NCI-H446 (cell line): ENCODE measurements at regions not wholly inside any gene's neighbourhood (a gene's known extent, or its start where the extent isn't known, plus 50 kb on each side); places are given as distances from the start of the nearest gene placed in this dataset.
"Not testable (repeated sequence)": the region's sequence is repeated elsewhere in the genome, so short reads cannot be mapped to it uniquely, and the experiment has no call there.

Source experiments
- DNase-seq, 2 experiments: peaks; one replicate each; lab custom pipeline; 2025; lab: John Stamatoyannopoulos, UW

GRCh38 chr17:53330756-53331155 is 492.0 kb upstream of the KIF2B start:
- DNase-seq = no peak

GRCh38 chr17:53321651-53322050 is 501.1 kb upstream of the KIF2B start:
- no peak for DNase-seq

- DNase-seq = no peak
These were observed 502.8 kb upstream of the KIF2B start for GRCh38 chr17:53319947-53320346.

GRCh38 chr17:53316988-53317387 is 505.7 kb upstream of the KIF2B start:
- no peak for DNase-seq

GRCh38 chr17:53316073-53316472 is 506.7 kb upstream of the KIF2B start:
- no peak for DNase-seq

- DNase-seq = no peak
These were observed 508.2 kb upstream of the KIF2B start for GRCh38 chr17:53314521-53314920.

- DNase-seq = no peak
These were observed 509.0 kb upstream of the KIF2B start for GRCh38 chr17:53313746-53314145.

- DNase-seq = no peak
These were observed 544.3 kb upstream of the KIF2B start for GRCh38 chr17:53278466-53278865.

- DNase-seq = no peak
These were observed 549.6 kb upstream of the KIF2B start for GRCh38 chr17:53273126-53273525.

- DNase-seq = no peak
These were observed 551.8 kb upstream of the KIF2B start for GRCh38 chr17:53270936-53271335.

- DNase-seq = no peak
These were observed 558.0 kb upstream of the KIF2B start for GRCh38 chr17:53264730-53265129.

GRCh38 chr17:53253956-53254597 is 568.6 kb upstream of the KIF2B start:
- DNase-seq = no peak

- DNase-seq = no peak
These were observed 573.7 kb upstream of the KIF2B start for GRCh38 chr17:53249036-53249435.

- DNase-seq = no peak
These were observed 588.6 kb upstream of the KIF2B start for GRCh38 chr17:53234138-53234537.

- DNase-seq = no peak
These were observed 595.2 kb upstream of the KIF2B start for GRCh38 chr17:53227514-53227913.

GRCh38 chr17:53227111-53227510 is 595.6 kb upstream of the KIF2B start:
- no peak for DNase-seq

- DNase-seq = no peak
These were observed 602.9 kb upstream of the KIF2B start for GRCh38 chr17:53219821-53220220.

- DNase-seq = no peak
These were observed 604.0 kb upstream of the KIF2B start for GRCh38 chr17:53218723-53219122.

- DNase-seq = no peak
These were observed 605.4 kb upstream of the KIF2B start for GRCh38 chr17:53217311-53217710.

GRCh38 chr17:53208935-53209334 is 613.8 kb upstream of the KIF2B start:
- DNase-seq = not testable (repeated sequence)

- DNase-seq = no peak
These were observed 629.7 kb upstream of the KIF2B start for GRCh38 chr17:53193044-53193443.

- no peak for DNase-seq
These were observed 630.8 kb upstream of the KIF2B start for GRCh38 chr17:53191878-53192277.

- DNase-seq = no peak
These were observed 636.7 kb upstream of the KIF2B start for GRCh38 chr17:53186001-53186400.

- no peak for DNase-seq
These were observed 646.1 kb upstream of the KIF2B start for GRCh38 chr17:53176629-53177028.

GRCh38 chr17:53168413-53168812 is 654.3 kb upstream of the KIF2B start:
- DNase-seq = no peak
